Prostate gland (tissue), 2 donors: ENCODE measurements at regions not wholly inside any gene's neighbourhood (a gene's known extent, or its start where the extent isn't known, plus 50 kb on each side); places are given as distances from the start of the nearest gene placed in this dataset.

Experiments used
- DNase-seq: peaks from one replicate; pipeline ENCODE4 v3.0.0-alpha.2; 2019; ENCODE audit warnings: low spot score
- H3K27ac ChIP-seq, 2 donors: fragments of 200-600 bp; sonication (generic); 2 replicates each; pipeline ENCODE4 v1.5.1; 2017 to 2019
- H3K27me3 ChIP-seq: fragments of 200-600 bp; sonication (generic); replicated peaks from 2 replicates; pipeline ENCODE4 v1.5.1; 2019; ENCODE audit not compliant: insufficient read depth
- H3K36me3 ChIP-seq, 2 donors: fragments of 200-600 bp; sonication (generic); 1 replicate in 1 of 2; 2 replicates in 1 of 2; pipeline versions ENCODE4 v1.5.1 to v1.8.1; 2017 to 2019
- H3K4me1 ChIP-seq: fragments of 200-600 bp; sonication (generic); replicated peaks from 2 replicates; pipeline ENCODE4 v1.5.1; 2019
- H3K4me3 ChIP-seq, 2 donors: fragments of 200-600 bp; sonication (generic); 2 replicates each; pipeline ENCODE4 v1.5.1; 2017 to 2019
- H3K9me3 ChIP-seq: fragments of 200-600 bp; sonication (generic); 2 replicates; pipeline ENCODE4 v1.5.1; 2017
- POLR2A ChIP-seq: fragments of 450-650 bp; IDR thresholded peaks from one replicate; pipeline ENCODE4 v1.6.1; 2016; ENCODE audit warnings: antibody characterized with exemption, mild to moderate bottlenecking
- POLR2AphosphoS5 ChIP-seq: sonication (generic); formaldehyde crosslinking; IDR thresholded peaks from one replicate; pipeline ENCODE4 v1.6.1; 2017; ENCODE audit warnings: antibody characterized with exemption
- WGBS: methylation state at CpG from one replicate; pipeline ENCODE4 v1.1.5; 2018; 5-methylcytosine and 5-hydroxymethylcytosine counted together
- intact Hi-C: fragments of 100-400 bp; cut with DNase I; formaldehyde crosslinking; loops from one replicate; pipeline ENCODE4 v1.14.2; 2022
- TF ChIP-seq, protein P1 (sequence below), 4 experiments: fragments of 200-600 bp in 2 of 4; fragments of 450-650 bp in 2 of 4; sonication (generic) in 2 of 4; IDR thresholded peaks; 1 replicate in 3 of 4; 2 replicates in 1 of 4; pipeline ENCODE4 v1.5.1; 2016 to 2019; ENCODE audit warnings: antibody characterized with exemption in 4 of 4, mild to moderate bottlenecking in 2 of 4, moderate library complexity in 2 of 4

DNA sequence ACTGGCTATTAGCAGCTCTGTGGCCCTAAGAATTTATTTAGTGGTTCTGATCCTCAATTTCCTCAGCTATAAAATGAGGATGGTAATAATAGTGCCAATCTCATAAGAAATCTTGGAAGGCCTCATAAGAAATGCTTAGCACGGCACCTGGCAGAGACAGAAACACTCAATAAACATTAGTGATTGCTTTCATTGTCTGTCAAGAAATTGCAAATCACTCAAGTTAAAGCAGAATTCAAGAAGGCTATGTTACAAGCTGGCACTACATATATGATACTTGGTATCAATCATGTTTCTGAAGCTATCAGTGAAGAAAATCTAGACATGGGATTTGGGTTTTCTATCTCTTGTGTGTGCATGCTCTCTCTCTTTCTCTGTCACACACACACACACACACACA lies 267.7 kb upstream of the KCNIP4 start:
- Histone ChIP-seq H3K4me3 (no peak overlapping the region), H3K27me3 (no peaks in the 10 kb centered on the region), H3K27ac (no peak overlapping the region), H3K9me3 (no peaks in the 10 kb centered on the region), H3K4me1 (no peaks in the 10 kb centered on the region), H3K36me3 (no peaks in the 10 kb centered on the region)
- intact Hi-C loops, result no loop called here
- no peak for TF ChIP-seq POLR2A
- TF ChIP-seq, protein P1, sequence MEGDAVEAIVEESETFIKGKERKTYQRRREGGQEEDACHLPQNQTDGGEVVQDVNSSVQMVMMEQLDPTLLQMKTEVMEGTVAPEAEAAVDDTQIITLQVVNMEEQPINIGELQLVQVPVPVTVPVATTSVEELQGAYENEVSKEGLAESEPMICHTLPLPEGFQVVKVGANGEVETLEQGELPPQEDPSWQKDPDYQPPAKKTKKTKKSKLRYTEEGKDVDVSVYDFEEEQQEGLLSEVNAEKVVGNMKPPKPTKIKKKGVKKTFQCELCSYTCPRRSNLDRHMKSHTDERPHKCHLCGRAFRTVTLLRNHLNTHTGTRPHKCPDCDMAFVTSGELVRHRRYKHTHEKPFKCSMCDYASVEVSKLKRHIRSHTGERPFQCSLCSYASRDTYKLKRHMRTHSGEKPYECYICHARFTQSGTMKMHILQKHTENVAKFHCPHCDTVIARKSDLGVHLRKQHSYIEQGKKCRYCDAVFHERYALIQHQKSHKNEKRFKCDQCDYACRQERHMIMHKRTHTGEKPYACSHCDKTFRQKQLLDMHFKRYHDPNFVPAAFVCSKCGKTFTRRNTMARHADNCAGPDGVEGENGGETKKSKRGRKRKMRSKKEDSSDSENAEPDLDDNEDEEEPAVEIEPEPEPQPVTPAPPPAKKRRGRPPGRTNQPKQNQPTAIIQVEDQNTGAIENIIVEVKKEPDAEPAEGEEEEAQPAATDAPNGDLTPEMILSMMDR (IDR thresholded peaks at IDR 0.05), result no peak
- no peak for TF ChIP-seq POLR2AphosphoS5
- DNase-seq, result no peak
- WGBS, result 45% methylated on average over 1 of the region's 1 CpG

- 88% methylated on average over 1 of the region's 1 CpG for WGBS
- intact Hi-C loops, result no loop called here
- H3K4me1 ChIP-seq, result no peaks in the 10 kb centered on the region
- TF ChIP-seq POLR2AphosphoS5, result no peak
- no peaks in the 10 kb centered on the region for H3K9me3 ChIP-seq
- no peaks in the 10 kb centered on the region for H3K36me3 ChIP-seq
- H3K27ac ChIP-seq, result no peak overlapping the region
- no peak overlapping the region for H3K4me3 ChIP-seq
- no peak for DNase-seq
- no peaks in the 10 kb centered on the region for H3K27me3 ChIP-seq
Measured at GRCh38 chr4:22215084-22215483, 266.5 kb upstream of the KCNIP4 start.

DNA sequence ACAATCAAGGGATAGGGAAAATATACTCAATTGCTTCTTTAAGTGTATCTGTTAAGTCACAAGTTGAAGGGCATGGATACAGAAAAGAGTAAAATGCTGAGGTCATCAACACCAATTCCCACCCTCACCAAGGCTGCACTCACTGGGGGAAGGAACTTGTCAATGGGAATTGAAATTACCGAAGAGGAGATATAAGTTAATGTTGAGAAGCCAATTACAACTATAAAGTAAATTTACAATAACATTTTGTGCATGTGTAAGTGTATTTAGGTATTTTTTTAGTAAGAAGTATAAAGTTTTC lies 255.1 kb upstream of the KCNIP4 start:
- no peak for DNase-seq
- Histone ChIP-seq H3K36me3 (no peaks in the 10 kb centered on the region), H3K27ac (no peak overlapping the region), H3K4me3 (no peak overlapping the region), H3K9me3 (no peaks in the 10 kb centered on the region), H3K27me3 (no peaks in the 10 kb centered on the region), H3K4me1 (no peaks in the 10 kb centered on the region)
- 97% methylated on average over 1 of the region's 1 CpG for WGBS
- intact Hi-C loops, result no loop called here
- no peak for TF ChIP-seq POLR2A
- TF ChIP-seq, protein P1 (IDR thresholded peaks at IDR 0.05), result no peak
- TF ChIP-seq POLR2AphosphoS5, result no peak

GRCh38 chr4:22202975-22203710 lies 254.6 kb upstream of the KCNIP4 start:
- 54% methylated on average over 6 of the region's 6 CpGs for WGBS
- H3K27ac ChIP-seq, result no peak overlapping the region
- no peaks in the 10 kb centered on the region for H3K36me3 ChIP-seq
- intact Hi-C loops, result no loop called here
- no peak for DNase-seq
- no peaks in the 10 kb centered on the region for H3K9me3 ChIP-seq
- H3K27me3 ChIP-seq, result no peaks in the 10 kb centered on the region
- no peak overlapping the region for H3K4me3 ChIP-seq
- TF ChIP-seq, protein P1 (IDR thresholded peaks at IDR 0.05), result no peak
- no peak for TF ChIP-seq POLR2A
- no peak for TF ChIP-seq POLR2AphosphoS5
- no peaks in the 10 kb centered on the region for H3K4me1 ChIP-seq

GRCh38 chr4:22202246-22202974 lies 253.8 kb upstream of the KCNIP4 start:
- Histone ChIP-seq H3K4me3 (no peak overlapping the region), H3K36me3 (no peaks in the 10 kb centered on the region), H3K27ac (no peak overlapping the region), H3K4me1 (no peaks in the 10 kb centered on the region), H3K27me3 (no peaks in the 10 kb centered on the region), H3K9me3 (no peaks in the 10 kb centered on the region)
- intact Hi-C loops, result no loop called here
- 16% methylated on average over 4 of the region's 4 CpGs for WGBS
- DNase-seq, result no peak
- TF ChIP-seq POLR2AphosphoS5 (no peak), POLR2A (no peak)
- TF ChIP-seq, protein P1 (IDR thresholded peaks at IDR 0.05), result no peak
